Activated T-cell treated with anti-CD3 and anti-CD28 coated beads for 1 hour (primary cell): ENCODE measurements at regions not wholly inside any gene's neighbourhood (a gene's known extent, or its start where the extent isn't known, plus 50 kb on each side); places are given as distances from the start of the nearest gene placed in this dataset.
"Not testable (repeated sequence)": the region's sequence is repeated elsewhere in the genome, so short reads cannot be mapped to it uniquely, and the experiment has no call there.

ENCODE experiments used
- DNase-seq: peaks from one replicate; pipeline ENCODE4 v3.0.0-alpha.2; 2020; ENCODE audit warnings: low read depth

GRCh38 chr6:22147921-22148776 lies 148.7 kb downstream of the PRL start:
- no peak for DNase-seq

GRCh38 chr6:22149096-22149495 lies 147.7 kb downstream of the PRL start:
- no peak for DNase-seq

GRCh38 chr6:22149501-22150367 lies 147.1 kb downstream of the PRL start:
- no peak for DNase-seq

- DNase-seq: no peak
Measured at GRCh38 chr6:22150368-22151035, 146.3 kb downstream of the PRL start.

GRCh38 chr6:22151892-22152291 lies 144.9 kb downstream of the PRL start:
- DNase-seq: no peak

- DNase-seq: no peak
Measured at GRCh38 chr6:22152841-22153240, 144.0 kb downstream of the PRL start.

- no peak for DNase-seq
Measured at GRCh38 chr6:22153384-22154158, 143.3 kb downstream of the PRL start.

- no peak for DNase-seq
Measured at GRCh38 chr6:22155551-22155950, 141.3 kb downstream of the PRL start.

- no peak for DNase-seq
Measured at GRCh38 chr6:22157233-22157632, 139.6 kb downstream of the PRL start.

- no peak for DNase-seq
Measured at GRCh38 chr6:22164236-22164635, 132.6 kb downstream of the PRL start.

GRCh38 chr6:22171006-22171405 lies 125.8 kb downstream of the PRL start:
- DNase-seq: not testable (repeated sequence)

- not testable (repeated sequence) for DNase-seq
Measured at GRCh38 chr6:22171885-22172284, 125.0 kb downstream of the PRL start.

GRCh38 chr6:22173311-22173710 lies 123.5 kb downstream of the PRL start:
- DNase-seq: no peak

- DNase-seq: not testable (repeated sequence)
Measured at GRCh38 chr6:22180250-22180649, 116.6 kb downstream of the PRL start.

GRCh38 chr6:22184371-22184770 lies 112.5 kb downstream of the PRL start:
- DNase-seq: no peak

GRCh38 chr6:22189946-22190345 lies 106.9 kb downstream of the PRL start:
- no peak for DNase-seq

GRCh38 chr6:22194188-22194921 lies 102.5 kb downstream of the PRL start:
- no peak for DNase-seq

- no peak for DNase-seq
Measured at GRCh38 chr6:22199771-22200170, 97.1 kb downstream of the PRL start.

GRCh38 chr6:22204153-22204552 lies 92.7 kb downstream of the PRL start:
- DNase-seq: no peak

- no peak for DNase-seq
Measured at GRCh38 chr6:22205266-22205665, 91.6 kb downstream of the PRL start.

- no peak for DNase-seq
Measured at GRCh38 chr6:22206106-22206505, 90.7 kb downstream of the PRL start.
